Left ventricle myocardium inferior (tissue), 1 donor: ENCODE measurements at regions not wholly inside any gene's neighbourhood (a gene's known extent, or its start where the extent isn't known, plus 50 kb on each side); places are given as distances from the start of the nearest gene placed in this dataset.

ENCODE experiments used
- DNase-seq: peaks from one replicate; pipeline ENCODE4 v3.0.0-alpha.2; 2020
- H3K27ac ChIP-seq: fragments of 200-600 bp; replicated peaks from 2 replicates; pipeline ENCODE4 v1.8.0; 2021
- H3K27me3 ChIP-seq: fragments of 200-600 bp; 2 replicates; pipeline ENCODE4 v1.8.0; 2021; ENCODE audit warnings: low read depth
- H3K36me3 ChIP-seq: fragments of 200-600 bp; 2 replicates; pipeline ENCODE4 v1.8.0; 2021
- H3K4me1 ChIP-seq: fragments of 200-600 bp; 2 replicates; pipeline ENCODE4 v1.8.0; 2021
- H3K4me3 ChIP-seq: fragments of 200-600 bp; 2 replicates; pipeline ENCODE4 v1.8.0; 2021; ENCODE audit warnings: mild to moderate bottlenecking, moderate library complexity
- H3K9me3 ChIP-seq: fragments of 200-600 bp; replicated peaks from 2 replicates; pipeline ENCODE4 v1.8.0; 2021
- intact Hi-C: fragments of 100-400 bp; cut with micrococcal nuclease; formaldehyde crosslinking; loops from one replicate; pipeline ENCODE4 v1.11.0; 2022
- TF ChIP-seq, protein P1 (sequence below): fragments of 200-600 bp; IDR thresholded peaks from 2 replicates; pipeline ENCODE4 v1.8.0; 2021; ENCODE audit warnings: antibody characterized with exemption, mild to moderate bottlenecking, borderline replicate concordance
- donor health status: DM: no; HTN: yes; CAD: no; lungs with severe emphysema.

DNA sequence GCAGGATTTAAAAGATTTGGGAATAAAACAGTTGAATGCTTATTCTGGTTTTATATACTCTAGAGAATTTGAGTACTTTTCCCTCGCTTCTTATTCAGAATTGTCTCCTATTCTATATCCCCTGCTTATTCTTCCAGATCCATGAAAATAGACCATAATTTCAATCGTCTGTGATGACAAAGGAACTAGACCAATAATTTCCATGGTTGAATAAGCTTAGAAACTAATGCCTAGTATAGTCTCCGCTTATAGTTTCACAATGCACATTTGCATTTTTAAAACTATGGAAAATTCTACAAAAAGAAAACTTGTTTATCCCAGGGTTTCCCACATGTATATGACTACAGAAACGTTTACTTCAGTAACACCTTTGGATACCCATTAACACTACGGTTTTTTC, 247.4 kb upstream of the NR5A2 start:
- Histone ChIP-seq H3K4me1 (no peaks in the 10 kb centered on the region), H3K27ac (no peak overlapping the region), H3K36me3 (no peaks in the 10 kb centered on the region), H3K27me3 (no peaks in the 10 kb centered on the region), H3K4me3 (no peak overlapping the region), H3K9me3 (no peaks in the 10 kb centered on the region)
- TF ChIP-seq, protein P1, sequence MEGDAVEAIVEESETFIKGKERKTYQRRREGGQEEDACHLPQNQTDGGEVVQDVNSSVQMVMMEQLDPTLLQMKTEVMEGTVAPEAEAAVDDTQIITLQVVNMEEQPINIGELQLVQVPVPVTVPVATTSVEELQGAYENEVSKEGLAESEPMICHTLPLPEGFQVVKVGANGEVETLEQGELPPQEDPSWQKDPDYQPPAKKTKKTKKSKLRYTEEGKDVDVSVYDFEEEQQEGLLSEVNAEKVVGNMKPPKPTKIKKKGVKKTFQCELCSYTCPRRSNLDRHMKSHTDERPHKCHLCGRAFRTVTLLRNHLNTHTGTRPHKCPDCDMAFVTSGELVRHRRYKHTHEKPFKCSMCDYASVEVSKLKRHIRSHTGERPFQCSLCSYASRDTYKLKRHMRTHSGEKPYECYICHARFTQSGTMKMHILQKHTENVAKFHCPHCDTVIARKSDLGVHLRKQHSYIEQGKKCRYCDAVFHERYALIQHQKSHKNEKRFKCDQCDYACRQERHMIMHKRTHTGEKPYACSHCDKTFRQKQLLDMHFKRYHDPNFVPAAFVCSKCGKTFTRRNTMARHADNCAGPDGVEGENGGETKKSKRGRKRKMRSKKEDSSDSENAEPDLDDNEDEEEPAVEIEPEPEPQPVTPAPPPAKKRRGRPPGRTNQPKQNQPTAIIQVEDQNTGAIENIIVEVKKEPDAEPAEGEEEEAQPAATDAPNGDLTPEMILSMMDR, result no peak
- no peak for DNase-seq
- intact Hi-C loops, result no loop called here

DNA sequence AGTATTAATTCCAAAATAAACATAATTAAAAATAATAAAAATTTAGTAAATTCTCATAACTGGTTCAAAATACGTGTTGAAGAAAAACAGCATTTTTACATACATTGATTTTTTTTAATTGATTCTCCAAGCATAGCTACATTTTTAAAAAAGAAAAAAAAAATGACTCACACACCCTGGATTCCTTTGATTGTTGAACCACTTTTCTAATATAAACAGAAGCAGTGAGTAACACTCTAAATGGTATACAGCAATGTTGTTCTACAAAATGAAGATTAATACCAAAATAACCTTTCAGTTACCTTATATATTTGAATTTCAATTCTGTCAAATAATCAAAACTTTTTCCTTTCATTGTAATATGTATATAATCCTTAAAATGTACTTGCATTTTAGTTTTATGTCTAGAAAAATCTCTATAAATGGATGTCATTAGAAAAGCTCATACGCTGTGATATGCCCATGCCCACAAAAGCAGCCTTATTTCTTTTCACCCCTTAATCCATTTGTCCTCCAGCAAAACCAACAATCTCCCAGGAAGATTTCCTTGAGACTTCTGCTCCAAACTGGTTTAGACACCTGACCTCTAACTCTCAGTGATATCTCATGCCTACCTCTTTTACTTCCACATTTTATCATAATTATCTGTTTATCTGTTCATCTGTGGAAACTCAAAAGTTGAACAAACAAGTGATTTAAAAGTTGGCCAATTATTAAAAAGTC, 246.4 kb upstream of the NR5A2 start:
- H3K4me1 ChIP-seq, result no peaks in the 10 kb centered on the region
- intact Hi-C loops, result no loop called here
- H3K27ac ChIP-seq, result no peak overlapping the region
- no peaks in the 10 kb centered on the region for H3K9me3 ChIP-seq
- DNase-seq, result no peak
- H3K36me3 ChIP-seq, result no peaks in the 10 kb centered on the region
- TF ChIP-seq, protein P1, result no peak
- no peak overlapping the region for H3K4me3 ChIP-seq
- no peaks in the 10 kb centered on the region for H3K27me3 ChIP-seq

DNA sequence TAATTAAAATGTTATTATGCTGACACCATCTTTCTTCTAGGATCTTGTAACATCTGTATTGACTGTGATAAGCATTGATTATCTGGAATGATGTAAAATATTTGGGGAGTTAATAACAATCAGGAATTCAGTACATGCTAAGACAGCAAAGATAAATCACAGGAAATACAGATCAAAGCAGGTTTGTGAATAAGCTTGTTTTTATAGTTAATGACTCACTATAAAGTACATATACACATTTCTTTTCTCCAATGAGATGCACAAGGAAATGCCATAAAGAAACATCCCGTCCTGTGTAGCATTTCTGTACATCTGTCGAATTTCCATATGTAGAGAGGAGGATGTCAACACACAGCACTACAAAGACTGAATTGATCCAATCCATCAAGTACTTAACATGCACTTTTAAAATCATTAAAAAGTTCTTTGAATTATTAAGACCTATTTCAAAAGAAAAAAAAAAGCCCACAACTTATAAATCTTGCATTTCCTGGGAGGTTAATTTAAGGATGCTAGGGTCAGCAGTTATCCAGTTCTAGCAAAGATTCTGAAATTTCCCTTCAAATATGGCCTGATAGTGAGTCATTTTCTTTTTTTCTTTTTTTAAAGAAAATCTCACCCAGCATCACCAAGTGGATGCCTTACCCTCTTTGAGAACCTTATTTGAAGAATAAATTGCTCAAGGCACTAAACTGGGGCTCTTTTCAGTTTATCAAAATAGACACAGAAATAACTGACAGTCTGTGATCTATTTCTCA, 243.2 kb upstream of the NR5A2 start:
- no peaks in the 10 kb centered on the region for H3K27me3 ChIP-seq
- H3K36me3 ChIP-seq, result no peaks in the 10 kb centered on the region
- DNase-seq, result no peak
- TF ChIP-seq, protein P1, result no peak
- no peak overlapping the region for H3K4me3 ChIP-seq
- no peaks in the 10 kb centered on the region for H3K4me1 ChIP-seq
- H3K27ac ChIP-seq, result no peak overlapping the region
- intact Hi-C loops, result no loop called here
- no peaks in the 10 kb centered on the region for H3K9me3 ChIP-seq

DNA sequence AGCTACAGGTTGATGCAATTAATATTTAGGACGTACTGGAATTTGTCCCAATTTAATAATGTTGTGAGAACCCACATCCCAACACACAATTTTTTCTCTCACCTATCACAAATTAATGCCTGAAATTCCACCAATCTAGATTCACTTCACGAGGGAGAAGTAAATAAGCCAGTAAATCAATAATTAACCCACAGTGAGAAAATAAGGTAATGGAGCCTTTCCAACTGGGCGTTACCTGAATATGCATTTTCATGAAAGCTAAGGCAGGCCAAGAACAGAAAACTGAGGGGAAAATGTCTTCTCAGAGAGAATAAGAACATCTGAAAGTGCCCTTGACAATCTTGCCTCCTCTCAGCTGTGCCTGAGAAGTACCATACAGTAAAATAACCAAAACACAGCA, 240.8 kb upstream of the NR5A2 start:
- intact Hi-C loops, result no loop called here
- no peaks in the 10 kb centered on the region for H3K27me3 ChIP-seq
- TF ChIP-seq, protein P1, result no peak

DNA sequence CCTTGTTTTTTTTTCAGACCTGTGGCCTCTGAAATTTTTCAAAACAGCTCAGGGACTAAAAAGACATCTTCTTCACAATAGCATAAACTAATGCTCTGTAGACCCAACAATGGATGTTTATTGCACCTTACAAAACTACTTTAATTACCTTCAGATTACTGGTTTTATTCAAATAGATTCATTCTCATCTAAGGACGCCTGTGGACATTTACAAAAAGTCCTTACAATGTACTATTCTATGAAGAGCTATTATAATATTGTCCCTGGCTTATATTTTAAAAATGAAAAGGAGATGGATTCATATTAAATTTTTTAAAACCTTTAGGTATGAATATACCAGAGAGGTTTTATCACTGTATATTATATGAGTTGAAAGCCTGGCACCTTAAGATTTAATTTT, 238.4 kb upstream of the NR5A2 start:
- TF ChIP-seq, protein P1, result no peak
- intact Hi-C loops, result no loop called here
- Histone ChIP-seq H3K27ac (no peak overlapping the region), H3K27me3 (no peaks in the 10 kb centered on the region), H3K9me3 (no peaks in the 10 kb centered on the region), H3K4me3 (no peak overlapping the region), H3K36me3 (no peaks in the 10 kb centered on the region), H3K4me1 (no peaks in the 10 kb centered on the region)
- DNase-seq, result no peak

More for the DNA sequence above, 240.8 kb upstream of the NR5A2 start:
- Histone ChIP-seq H3K27ac (no peak overlapping the region), H3K36me3 (no peaks in the 10 kb centered on the region), H3K4me1 (no peaks in the 10 kb centered on the region), H3K4me3 (no peak overlapping the region), H3K9me3 (no peaks in the 10 kb centered on the region)
- DNase-seq, result no peak
